Endothelial cell of umbilical vein (primary cell): ENCODE measurements at regions not wholly inside any gene's neighbourhood (a gene's known extent, or its start where the extent isn't known, plus 50 kb on each side); places are given as distances from the start of the nearest gene placed in this dataset.

Source experiments
- EZH2 ChIP-seq: IDR thresholded peaks from 2 replicates; pipeline ENCODE4 v1.6.1; 2012; ENCODE audit warnings: borderline replicate concordance, low read depth, mild to moderate bottlenecking, moderate library complexity, low read length, inconsistent platforms; ENCODE audit not compliant: severe bottlenecking
- POLR2A ChIP-seq: IDR thresholded peaks from 2 replicates; pipeline ENCODE4 v1.6.1; 2012; ENCODE audit warnings: low read depth, mild to moderate bottlenecking, control low read depth, low read length
- POLR2AphosphoS5 ChIP-seq: IDR thresholded peaks from 2 replicates; pipeline ENCODE4 v1.6.1; 2012; ENCODE audit warnings: low read depth, mild to moderate bottlenecking, control low read depth, low read length, moderate library complexity; ENCODE audit not compliant: insufficient read depth
- TF ChIP-seq, protein P1 (sequence below), 2 donors: IDR thresholded peaks; 1 replicate in 1 of 2; 2 replicates in 1 of 2; pipeline ENCODE4 v1.5.1; 2011; ENCODE audit warnings: low read length in 2 of 2, mild to moderate bottlenecking in 2 of 2, moderate library complexity in 2 of 2, control low read depth in 1 of 2, inconsistent platforms in 1 of 2, low read depth in 1 of 2; ENCODE audit not compliant: insufficient read depth in 1 of 2; ENCODE audit errors: extremely low read depth in 1 of 2
- TF ChIP-seq, protein P2 (sequence below): IDR thresholded peaks from 2 replicates; pipeline ENCODE4 v1.6.1; 2011; ENCODE audit not compliant: insufficient read depth, insufficient read length

DNA sequence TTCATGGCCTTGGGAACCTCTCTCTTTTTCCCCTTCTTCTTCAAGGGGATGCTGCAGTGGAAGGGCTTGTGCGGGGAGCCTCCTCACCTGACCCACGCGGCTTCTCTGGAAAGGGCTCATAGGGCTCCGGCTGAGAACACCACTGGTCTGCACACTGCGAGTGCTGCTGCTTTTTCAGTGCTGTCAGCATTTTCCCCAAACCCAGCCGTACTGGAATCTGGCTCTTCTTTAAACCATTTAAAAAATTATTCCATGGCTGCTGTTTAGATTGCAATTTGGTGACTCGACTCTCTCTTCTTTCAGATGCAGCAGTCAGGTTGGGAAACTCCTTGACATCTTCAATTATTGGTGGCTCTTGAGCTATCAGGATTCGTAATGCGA, 272.6 kb upstream of the DSEL start:
- TF ChIP-seq POLR2A (no peak), EZH2 (no peak), POLR2AphosphoS5 (no peak)
- TF ChIP-seq, protein P1, sequence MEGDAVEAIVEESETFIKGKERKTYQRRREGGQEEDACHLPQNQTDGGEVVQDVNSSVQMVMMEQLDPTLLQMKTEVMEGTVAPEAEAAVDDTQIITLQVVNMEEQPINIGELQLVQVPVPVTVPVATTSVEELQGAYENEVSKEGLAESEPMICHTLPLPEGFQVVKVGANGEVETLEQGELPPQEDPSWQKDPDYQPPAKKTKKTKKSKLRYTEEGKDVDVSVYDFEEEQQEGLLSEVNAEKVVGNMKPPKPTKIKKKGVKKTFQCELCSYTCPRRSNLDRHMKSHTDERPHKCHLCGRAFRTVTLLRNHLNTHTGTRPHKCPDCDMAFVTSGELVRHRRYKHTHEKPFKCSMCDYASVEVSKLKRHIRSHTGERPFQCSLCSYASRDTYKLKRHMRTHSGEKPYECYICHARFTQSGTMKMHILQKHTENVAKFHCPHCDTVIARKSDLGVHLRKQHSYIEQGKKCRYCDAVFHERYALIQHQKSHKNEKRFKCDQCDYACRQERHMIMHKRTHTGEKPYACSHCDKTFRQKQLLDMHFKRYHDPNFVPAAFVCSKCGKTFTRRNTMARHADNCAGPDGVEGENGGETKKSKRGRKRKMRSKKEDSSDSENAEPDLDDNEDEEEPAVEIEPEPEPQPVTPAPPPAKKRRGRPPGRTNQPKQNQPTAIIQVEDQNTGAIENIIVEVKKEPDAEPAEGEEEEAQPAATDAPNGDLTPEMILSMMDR (IDR thresholded peaks at IDR 0.05; ENCODE audit: extremely low read depth in 1 of 2, insufficient read depth in 1 of 2, low read depth in 1 of 2, low read length in 2 of 2) = no peak
- TF ChIP-seq, protein P2, sequence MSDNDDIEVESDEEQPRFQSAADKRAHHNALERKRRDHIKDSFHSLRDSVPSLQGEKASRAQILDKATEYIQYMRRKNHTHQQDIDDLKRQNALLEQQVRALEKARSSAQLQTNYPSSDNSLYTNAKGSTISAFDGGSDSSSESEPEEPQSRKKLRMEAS = no peak
